Head of caudate nucleus (tissue), 42 donors: ENCODE measurements at regions not wholly inside any gene's neighbourhood (a gene's known extent, or its start where the extent isn't known, plus 50 kb on each side); places are given as distances from the start of the nearest gene placed in this dataset.

Experiments
- DNase-seq, 42 donors: peaks; one replicate each; pipeline versions ENCODE4 v3.0.0 to v3.0.0-alpha.2; 2020 to 2021; ENCODE audit warnings: mixed read lengths in 7 of 42
- intact Hi-C: fragments of 100-400 bp; cut with DNase I; formaldehyde crosslinking; loops from one replicate; pipeline ENCODE4 v1.15.0; 2022

DNA sequence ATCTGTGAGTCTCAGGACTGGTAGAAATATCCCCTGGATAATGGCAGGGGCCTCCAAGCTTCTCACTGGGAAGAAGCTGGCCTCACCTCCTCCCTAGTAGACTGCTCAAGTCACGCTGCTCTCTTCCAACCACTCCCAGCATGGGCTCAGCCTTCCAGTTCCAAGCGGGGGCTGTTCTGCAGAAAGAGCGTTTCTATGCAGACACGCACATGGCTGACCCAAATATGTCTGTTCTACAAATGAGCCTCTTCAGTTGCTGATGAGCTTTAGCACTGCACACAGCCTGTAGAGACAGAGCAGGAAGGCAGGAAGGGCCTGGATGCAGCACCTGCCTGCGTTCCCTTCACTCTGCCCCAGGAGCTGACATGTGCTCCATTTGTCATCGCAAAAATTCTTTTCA, 523.9 kb upstream of the MGMT start:
- peak; percentile 33 to 95 (median 76) for DNase-seq
- intact Hi-C loops, result no loop called here

DNA sequence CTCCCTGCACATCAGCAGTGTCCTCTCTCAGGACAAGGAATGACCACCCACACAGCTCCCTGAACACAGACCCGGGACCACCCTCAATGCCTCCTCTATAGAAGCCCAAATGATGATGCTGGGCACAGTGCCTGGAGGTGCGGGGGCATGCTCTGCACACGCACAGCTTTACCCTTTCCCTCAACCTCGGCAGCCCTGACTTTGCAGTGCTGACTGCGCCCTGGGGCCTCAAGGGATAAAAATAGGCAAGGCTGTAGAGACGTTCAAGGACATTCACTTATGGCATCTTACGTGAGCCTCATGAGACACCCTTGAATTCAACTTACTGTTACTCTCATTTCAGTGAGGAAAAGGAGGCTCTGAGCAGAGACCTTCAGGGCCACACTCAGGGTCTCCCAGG, 521.6 kb upstream of the MGMT start:
- intact Hi-C loops, result no loop called here
- no peak for DNase-seq

DNA sequence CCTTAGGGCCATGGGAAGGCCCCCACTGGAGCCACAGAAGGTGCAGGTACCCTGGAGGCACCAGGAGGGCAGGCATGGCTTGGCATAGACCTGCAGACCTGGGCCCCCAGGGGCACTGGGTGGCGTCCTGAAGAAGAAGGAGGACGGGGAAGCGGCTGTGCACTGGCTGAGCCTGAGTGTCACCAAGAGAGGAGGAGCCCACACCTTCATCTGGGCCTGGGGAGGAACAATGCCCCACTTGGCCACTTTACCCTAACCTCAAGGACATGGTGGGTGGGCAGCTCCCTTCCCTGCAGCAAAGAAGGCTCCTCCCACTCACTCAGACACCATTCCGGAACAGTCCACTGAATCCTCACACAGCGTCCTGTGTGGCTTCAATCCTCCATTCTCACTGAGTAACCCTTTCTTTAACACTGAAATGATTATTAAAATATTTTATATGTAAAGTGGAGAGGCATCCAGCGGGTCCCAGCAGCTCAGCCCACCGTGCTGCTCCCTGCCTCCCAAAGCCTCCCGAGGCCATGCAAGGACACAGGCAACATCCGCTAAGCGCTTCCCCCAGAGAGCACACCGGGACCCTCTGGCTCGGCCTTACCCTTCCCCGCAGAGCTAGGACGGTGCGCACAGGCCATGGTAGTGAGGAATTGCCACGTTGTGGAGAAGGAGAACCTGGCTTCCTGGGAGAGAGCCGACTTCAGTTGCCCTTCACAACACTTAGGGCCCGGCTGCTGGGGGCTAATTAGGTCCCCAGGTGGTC, 516.7 kb upstream of the MGMT start:
- intact Hi-C loops, result no loop called here
- DNase-seq, result no peak

DNA sequence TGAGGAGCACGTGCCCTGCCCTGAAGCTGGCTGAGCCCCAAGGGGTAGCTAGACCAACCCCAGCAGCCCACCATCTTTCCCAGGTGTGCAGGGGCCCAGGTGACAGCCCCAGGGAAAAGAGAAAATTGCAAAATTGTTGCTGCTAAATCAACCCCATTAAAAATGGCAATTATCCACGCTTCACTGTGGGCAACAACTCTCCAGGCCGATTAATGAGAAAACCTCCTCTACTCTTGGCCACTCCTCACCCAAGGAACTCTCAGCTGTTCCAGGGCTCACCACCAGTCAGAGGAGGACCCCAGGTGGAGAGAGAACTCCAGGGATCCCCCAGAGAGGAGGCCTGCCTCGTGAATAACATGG, 516.1 kb upstream of the MGMT start:
- no peak for DNase-seq
- intact Hi-C loops, result no loop called here

DNA sequence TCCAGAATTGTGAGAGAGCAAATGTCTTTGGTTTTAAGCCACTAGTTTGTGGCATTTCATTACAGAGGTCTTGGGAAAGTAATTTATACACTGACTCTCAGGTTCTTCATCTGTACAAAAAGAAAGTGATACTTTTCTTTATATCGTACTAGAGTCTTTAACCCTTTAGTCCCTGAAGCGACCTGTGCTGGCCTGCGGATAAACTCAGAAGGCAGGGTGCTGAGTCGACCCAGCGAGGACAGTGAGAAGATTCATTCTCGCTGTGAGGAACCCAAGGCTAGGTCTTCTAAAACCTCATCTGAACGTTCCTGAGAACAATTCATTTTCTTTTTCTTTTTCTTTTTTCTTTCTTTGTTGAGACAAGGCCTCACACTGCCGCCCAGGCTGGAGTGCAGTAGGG, 514.2 kb upstream of the MGMT start:
- no peak for DNase-seq
- intact Hi-C loops, result no loop called here

DNA sequence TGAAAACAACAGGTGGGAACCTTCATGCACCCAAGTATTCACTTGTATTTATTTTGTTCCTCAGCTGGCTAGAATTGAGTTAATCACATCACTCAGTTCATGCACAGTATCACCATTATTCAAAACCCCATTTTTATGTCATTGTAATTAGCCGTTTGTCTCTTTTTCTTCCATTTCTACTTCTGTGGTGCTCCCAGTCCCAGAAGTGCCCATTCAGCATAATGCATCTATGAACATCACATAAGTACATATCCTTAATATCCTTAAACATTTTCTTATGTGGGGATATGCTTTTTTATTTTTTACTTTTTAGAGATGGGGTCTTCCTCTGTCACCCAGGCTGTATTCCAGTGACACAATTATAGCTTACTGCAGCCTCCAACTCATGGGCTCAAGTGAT, 510.9 kb upstream of the MGMT start:
- intact Hi-C loops, result no loop called here
- no peak for DNase-seq

DNA sequence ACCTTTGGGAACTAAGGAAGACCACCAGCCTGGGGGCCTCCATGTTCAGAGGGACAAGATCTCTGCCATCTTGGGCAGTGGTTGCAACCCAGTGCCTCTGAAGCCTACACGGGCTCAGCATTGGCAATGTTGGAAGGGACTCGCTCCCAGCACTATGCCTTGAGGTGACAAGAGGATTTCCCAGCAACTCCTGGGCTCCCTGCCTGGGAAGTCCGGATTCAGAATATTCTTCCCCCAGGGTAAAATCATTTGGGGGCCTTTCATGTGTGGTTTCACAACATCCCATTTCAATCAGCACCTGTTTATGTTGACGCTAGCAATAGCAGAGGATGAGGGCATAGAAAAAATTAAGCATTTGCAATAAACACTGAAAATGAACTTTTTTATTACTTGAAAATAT, 509.8 kb upstream of the MGMT start:
- intact Hi-C loops, result no loop called here

DNA sequence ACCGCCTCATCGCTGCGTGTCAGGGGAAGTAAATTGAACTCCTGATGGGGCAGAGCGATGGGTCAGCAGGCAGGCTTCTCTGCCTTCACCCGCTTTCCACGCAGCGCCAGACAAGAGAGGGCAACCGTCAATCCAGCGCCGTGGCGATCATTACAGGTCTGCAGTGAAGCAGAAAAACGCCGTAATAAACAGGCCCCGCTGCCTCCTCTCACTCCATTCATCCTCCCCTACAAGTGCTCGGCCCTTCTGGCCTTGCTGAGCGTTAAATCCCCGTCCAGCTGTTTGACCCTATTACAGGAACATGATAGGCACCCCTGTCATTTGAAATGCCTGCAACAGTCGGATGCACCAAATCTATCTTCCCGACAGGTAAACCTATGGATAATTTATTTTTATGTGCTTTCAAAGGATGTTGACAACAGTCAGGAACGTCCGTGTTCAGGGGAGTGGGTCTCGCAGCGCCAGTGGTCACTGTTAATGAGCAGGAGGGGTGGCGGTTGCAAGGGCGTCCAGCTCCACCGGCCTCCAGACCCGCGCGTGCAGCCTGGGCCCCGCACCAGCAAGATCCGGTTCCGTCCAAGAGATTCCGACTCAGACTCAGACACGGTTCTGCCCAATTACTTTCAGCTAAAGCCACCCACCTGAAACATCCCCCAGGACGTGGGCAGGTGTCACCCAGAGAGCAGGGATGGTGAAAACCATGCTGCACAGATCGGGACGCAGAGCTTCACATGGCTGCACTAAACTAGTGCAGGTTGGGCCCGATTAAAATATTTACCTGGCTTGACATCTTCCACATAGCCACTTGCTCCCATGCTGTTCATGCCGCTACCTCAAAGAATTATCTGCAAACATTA, 508.0 kb upstream of the MGMT start:
- intact Hi-C loops, result no loop called here
- peak in 14 of 42 donors; percentile 4 to 60 (median 20) for DNase-seq

More for the DNA sequence above, 509.8 kb upstream of the MGMT start:
- DNase-seq, result no peak

DNA sequence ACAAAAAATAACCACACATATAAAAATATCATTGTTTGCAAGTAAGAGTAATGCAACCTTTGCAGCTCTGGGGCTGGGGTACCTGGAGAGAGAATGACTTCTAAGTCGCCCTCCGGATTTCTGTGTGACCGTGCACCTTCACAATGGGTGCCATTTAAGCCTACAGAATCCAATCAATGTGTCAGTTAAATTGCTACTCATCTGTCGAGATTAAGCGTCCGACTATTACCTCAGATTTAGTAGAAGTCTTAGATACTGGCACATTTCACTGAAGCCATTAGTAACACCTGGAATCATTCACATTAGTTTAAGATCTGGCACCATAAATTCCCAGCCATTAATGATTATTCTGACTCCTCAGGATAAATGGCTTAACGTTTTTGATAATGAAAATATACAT, 507.3 kb upstream of the MGMT start:
- intact Hi-C loops, result no loop called here
- no peak for DNase-seq

DNA sequence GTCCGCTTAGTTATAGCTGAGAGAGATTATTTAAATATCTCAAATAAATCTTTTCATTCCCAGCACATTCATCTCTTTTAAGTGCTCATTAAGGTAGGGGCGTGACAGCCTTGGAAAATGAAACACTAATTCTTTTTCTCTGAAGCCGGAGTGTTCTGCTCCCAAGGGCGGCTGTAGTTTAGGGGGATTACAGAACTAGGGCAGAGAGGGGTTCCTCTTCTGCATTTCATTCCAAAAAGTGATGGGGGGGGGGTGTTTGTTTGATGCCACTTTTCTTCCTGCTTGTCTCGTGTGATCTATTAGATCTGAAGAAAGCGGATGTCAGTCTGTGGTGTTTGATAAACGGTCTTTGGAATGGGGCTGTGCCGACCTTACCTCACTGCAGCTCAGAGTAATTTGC, 506.5 kb upstream of the MGMT start:
- DNase-seq, result no peak
- intact Hi-C loops, result no loop called here

DNA sequence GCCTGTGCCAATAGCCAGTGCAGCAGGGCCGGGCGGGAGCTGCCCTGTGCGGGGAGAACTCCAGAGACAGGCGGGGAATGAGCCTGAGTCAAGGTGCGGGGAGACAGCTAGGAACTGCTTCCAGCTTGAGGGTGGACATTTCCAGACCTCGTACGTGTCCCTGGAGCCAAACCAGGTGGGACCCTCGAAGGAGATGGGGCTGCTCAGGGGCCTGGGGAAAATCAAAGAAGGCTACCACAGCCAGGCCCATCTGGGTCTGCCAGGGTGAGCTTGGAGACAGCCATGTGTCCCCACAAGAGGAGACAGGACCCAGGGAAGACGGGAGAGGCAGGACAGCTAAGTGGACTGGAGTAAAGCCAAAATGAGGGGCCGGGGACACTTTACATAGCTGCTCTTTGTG, 504.9 kb upstream of the MGMT start:
- intact Hi-C loops, result no loop called here
- no peak for DNase-seq

DNA sequence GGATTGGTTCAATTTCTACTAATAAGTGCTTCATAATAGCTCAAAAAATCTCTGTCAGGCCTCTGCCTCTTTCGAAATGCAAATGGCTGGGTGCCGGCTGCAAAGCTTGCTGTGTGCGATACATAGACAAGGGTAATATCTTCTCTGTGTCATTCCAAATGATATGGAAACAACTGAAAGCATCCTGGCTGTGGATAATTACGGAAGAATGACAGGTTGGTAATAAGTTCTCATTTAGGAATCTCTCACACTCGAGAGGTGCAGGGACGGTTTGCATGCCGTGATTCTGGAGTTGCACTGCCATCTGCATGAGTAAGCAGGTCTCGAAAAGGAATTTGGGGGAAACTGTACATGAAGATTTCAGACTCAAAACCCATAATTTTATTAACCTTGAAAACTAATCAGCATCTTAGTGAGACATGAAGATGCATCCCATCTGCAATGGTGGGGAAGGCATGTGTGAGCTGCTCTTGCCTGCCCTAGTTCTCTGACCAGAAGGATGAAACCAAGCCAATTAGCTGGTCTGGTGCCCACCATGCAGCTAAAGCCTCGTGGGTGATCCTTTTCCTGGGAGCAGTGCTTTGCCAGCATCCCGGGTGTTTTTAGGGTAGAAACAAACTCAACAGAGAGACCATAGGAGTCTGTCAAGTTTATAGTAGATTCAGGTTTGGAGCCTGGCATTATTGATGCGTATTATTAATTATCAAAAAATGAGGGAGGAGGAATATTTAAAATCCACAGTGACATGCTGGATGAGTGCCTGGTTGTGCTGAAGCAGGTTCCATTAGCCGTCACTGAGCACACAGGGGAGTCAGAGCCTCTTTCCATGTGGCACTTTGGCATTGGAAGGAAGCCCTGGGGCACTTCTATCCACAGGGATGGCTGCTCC, 503.6 kb upstream of the MGMT start:
- peak in 27 of 42 donors; percentile 7 to 73 (median 37) for DNase-seq
- intact Hi-C loops, result no loop called here

DNA sequence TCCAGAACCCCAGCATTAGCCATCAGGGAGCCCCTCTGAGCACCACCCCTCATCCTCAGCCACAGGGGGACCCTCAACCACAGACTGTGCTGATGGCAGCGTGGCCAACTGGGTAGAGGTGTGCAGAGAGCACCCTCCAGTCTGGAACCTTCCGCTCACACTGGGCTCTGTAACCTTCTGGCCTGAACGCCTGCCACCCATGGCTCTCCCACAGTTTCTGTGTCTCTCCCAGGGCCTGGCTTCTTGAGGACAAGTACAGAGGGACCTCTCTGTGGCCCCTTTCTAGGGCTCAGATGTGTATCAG, 503.0 kb upstream of the MGMT start:
- no peak for DNase-seq
- intact Hi-C loops, result no loop called here

DNA sequence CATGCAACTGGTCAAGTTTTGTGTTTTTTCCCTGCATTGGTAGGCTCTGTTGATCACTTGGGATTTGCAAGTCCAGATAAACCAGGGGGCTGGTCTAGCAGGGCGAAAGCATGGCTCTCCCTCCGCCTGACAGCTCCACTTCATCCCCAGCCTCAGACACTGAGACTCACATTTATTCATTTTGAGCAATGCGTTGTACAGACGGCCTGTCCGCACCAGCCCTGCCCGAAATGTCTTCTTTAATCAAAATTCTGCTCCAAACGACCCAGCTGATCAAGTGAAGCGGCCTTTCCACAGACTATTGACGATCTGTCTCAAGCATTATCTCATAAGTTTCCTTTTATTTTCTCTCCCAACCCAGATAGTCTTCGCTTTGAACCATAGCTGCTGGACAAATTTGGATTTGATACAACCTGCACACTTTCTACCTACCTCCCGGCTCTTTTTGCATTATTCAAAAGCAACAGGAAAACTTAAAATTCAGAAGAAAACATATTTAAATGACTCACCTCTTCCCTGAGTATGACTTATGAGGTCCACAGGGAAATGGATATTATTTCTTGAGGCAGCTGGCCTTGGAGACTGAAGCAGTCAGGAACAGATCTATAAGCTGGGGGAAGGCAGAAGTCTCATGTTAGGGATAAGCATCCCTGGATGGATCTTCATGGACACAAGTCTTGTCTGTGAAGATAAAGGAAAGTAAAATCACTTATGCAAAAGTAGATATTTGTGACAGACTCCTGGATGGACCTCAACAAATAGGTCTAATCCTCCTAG, 498.9 kb upstream of the MGMT start:
- intact Hi-C loops, result no loop called here
- DNase-seq, result peak in 2 of 42 donors; percentile 8 to 11

DNA sequence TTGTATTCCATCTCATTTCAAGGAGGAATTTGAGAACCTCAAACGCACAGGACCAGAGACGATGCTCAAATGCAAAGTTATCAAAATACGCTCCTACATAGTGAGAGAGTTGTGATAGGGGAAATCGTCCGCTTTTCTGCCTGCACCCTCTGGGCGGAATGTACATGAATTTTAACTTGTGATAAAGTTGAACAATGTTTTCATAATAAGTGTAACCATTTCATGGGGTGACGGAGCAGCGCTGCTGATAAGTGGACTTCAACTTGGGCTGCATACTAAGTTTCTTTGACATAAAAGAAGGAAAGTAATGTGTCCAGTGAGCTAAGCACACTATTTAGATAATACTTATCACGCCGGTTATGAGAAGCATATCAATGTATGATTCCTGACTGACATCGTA, 497.5 kb upstream of the MGMT start:
- DNase-seq, result peak in 1 of 42 donors; percentile 11
- intact Hi-C loops, result no loop called here

DNA sequence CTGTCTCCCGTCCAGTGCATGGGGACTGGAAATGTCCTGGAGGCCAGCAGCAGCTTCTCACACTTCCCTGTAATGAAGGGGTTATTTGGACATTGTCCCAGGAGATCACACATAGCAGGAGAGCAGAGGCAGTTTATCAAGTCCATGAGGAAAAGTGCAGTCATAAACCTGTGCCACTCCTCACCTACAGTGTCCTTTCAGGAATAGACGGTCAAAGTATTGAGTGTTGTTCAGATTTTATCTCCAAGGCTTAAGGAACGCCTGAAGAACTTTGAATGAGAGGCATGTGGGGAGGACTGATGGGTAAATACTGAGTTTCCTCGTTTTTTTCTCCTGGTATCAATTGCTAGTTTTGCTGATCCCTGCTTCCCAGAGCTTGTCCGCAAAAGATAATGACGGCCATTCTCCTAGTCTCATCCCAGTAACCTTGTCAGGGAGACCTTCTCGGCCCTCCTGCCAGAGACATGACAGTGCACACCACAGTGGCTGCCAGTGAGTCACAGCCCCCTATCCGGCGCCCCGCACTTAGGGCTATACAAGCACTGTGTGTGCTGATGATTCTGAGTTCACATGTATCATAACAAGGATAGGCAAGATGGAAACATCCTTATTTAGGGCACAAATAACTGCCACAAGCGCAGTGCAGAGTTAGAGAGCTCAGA, 495.5 kb upstream of the MGMT start:
- peak in 1 of 42 donors; percentile 19 for DNase-seq
- intact Hi-C loops, result no loop called here

DNA sequence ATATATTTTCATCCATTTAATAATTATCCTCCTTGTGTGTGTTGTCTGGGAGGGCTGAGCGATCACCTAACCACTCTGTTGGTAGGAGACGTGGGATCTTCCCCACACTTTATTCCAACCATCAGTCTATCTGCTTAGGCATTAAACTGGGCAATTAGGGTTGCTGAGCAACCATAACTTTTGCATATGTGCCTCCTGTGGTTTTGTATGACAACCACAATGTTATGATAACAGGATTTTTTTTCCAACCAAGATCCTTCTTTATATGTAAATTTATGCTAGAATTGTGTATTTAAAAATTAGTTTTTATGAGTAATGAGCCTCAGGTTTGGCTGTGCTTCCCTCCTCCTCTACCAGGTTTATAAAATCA, 495.0 kb upstream of the MGMT start:
- intact Hi-C loops, result no loop called here
- DNase-seq, result no peak

DNA sequence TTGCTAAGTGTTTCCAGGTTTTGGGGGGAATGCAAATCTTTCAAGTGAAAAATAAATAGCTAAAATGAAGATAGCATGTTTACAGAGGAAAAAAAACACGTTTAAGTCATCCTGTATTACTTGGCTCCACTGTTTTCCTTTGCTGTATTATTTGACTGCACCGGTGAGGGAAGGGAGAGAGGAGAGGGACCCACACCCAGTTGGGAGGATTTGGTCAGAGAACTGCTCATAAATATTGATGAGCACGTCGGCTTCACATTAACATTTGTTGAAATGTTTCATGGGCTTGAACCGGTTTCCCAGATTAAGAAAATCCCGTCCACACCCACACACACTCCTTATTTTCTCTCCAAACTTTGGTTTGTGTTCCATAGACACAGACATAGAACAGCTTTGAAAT, 493.8 kb upstream of the MGMT start:
- intact Hi-C loops, result no loop called here
- DNase-seq, result no peak

DNA sequence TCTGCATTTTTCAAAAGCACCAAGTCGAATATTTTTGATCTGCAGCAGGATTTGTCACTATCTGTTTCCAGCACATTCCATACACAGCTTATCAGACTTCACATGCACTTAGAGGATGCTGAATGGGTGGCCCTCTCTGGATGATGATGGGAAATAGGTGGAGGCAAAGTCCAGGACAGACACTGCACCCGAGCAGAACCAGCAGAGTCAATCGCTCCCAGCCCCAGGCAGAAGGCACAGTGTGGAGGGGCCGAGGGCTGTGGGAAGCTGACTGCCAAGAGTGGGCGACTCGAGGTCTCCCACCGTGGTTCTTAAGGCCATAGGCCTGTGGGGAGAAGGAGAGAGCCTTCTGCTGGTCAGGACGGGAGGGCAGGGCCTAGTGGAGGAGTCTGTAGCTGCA, 490.2 kb upstream of the MGMT start:
- no peak for DNase-seq
- intact Hi-C loops, result no loop called here
